GM21447 (cell line): ENCODE measurements at regions not wholly inside any gene's neighbourhood (a gene's known extent, or its start where the extent isn't known, plus 50 kb on each side); places are given as distances from the start of the nearest gene placed in this dataset.

ENCODE experiments used
- ATAC-seq: cut with Tn5 transposase; IDR thresholded peaks from one replicate; pipeline ENCODE4 v1.9.1; 2021; ENCODE audit not compliant: unreplicated experiment

DNA sequence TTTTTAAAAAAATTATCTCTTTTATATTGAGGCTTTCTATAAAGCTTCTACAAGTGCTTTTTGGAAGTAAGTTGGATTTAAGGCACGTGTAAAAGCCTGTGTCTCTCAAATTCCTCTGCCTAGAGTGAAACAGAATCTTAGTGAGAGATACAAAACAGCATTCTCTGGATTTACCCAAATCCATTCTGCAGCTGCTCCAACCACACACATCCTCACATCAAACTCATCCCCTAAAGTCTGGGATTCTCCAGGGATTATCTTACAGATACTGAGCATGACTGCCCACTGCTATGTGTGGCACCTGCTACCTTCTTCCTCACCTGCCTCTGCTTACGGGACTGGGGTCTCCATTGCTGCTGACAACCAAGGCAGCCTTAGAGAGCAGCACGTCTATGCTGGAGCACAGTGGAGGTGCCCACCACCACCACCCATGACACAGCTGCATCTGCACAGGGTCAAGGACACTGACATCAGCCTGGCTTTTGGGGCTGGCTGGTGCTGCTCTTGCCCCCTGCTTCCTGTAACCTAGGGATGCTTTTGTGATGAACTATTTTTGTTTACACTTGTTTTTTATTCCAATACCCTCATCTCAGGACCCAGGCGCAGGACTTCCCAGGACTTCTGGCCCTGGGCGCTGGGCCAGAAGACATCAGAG lies 139.2 kb upstream of the NAMPT start:
- no peak for ATAC-seq

DNA sequence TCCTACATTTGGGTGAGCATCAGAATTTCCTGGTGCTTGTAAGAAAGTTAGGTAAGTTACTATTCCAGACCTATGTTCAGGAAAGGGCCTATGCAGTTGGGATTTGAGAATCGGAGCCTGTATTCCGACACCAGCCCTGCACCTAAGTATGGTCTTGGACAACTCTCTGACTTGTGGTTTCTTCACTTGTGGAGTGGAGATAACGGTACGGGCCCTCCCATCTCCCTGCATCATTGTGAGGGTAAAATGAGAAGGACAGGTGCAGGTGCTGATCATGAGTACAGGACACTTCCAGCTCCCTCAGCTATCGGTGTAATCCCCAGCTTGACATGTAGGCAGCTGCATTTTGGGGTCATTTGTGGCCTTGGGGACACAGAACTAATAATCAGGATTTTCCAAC lies 138.3 kb upstream of the NAMPT start:
- no peak for ATAC-seq

DNA sequence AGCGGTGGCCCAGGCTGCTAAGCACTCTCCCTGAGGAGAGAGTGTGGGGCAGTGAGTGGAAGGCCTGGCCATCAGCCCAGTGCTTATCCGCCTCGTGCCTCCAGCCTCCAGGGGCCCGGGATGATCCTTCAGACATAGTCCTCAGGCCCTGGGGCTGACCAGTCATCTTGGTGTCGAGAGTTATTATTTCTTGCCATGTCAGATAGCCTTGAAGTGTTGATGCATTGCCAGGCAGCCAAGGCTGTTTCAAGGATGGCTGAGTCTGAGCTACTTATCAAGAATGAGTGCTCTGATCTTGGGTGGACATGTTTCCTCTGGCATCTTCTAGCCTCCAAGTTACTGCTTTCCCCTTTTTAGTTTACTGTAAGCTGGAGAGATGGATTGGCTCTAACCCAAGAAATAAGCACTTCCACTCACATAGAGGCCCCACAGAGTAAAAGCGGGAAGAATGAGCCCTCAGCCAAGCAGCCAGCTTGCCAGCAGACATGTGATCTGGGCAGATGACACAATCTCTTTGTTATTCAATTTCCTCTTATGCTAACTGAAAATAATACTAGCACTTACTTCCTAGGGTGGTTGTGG lies 136.5 kb upstream of the NAMPT start:
- no peak for ATAC-seq

DNA sequence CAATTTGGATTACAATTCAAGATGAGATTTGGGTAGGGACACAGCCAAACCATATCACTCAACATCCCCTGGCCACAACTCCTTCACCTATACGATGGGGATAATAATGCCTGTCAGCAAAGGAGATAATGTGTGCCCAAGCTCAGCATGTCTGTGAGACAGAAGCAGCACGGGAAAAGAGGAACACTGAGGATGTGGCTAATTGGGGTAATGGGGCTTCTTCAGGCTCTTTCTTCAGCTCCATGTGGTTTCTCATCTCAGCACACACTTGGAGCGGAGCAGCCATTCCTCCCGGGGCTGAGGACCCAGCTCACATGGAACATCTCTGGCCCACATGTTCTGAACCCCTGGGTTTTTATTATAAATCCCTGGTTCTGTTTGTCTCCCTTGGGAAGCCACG lies 136.0 kb upstream of the NAMPT start:
- ATAC-seq: no peak

GRCh38 chr7:106420210-106420609 lies 135.4 kb upstream of the NAMPT start:
- no peak for ATAC-seq

- no peak for ATAC-seq
Observed at GRCh38 chr7:106419455-106420182, 134.8 kb upstream of the NAMPT start.

GRCh38 chr7:106418526-106418925 lies 133.7 kb upstream of the NAMPT start:
- no peak for ATAC-seq

- ATAC-seq: no peak
Observed at GRCh38 chr7:106418094-106418493, 133.3 kb upstream of the NAMPT start.

DNA sequence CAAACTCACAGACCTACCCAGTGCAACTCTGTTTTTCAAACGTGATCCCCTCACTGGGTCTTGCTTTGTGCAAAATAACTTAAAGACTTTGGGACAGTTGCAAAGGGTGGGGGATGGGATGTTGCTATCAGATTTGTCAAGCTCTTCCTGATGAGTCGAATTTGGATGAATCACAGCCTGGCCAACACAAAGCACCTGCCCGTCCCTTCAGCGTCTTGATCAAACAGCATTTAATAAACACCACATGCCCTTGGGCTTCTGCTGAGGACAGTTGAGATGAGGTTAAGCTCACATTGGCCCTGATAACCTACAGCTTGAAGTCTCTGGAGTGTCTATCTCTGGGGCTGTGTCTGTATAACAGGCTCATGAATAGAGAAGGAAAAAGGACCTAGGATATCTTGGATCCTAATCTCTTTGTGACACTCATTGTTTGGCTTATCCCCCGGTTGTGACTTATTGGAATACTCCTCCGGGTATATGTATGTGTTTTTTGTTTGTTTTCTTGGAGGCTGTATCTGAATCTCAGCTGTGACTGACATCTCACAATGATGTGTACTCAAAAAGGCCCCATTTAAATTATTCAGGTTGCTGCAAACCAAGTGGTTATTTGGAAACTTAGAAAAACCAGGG lies 132.6 kb upstream of the NAMPT start:
- no peak for ATAC-seq

DNA sequence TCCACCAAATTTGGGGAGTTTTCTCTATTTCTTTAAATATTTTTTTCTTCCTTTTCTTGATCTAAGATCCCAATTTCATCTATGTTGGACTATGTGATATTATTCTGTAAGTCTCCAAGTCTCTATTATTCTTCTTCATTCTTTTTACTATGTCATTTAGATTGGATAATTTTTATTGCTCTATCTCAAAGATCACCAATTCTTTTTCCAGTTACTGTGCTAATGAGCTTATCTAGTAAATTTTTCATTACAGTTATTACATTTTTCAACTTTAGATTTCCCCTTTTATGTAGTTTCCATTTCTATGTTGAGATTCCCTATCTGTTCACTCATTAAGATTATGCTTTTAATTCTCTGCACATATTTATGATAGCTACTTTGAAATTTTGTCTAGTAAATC lies 131.6 kb upstream of the NAMPT start:
- ATAC-seq: no peak

GRCh38 chr7:106415433-106415832 lies 130.7 kb upstream of the NAMPT start:
- ATAC-seq: no peak

GRCh38 chr7:106413446-106413845 lies 128.7 kb upstream of the NAMPT start:
- no peak for ATAC-seq

GRCh38 chr7:106405697-106406141 lies 120.9 kb upstream of the NAMPT start:
- no peak for ATAC-seq

DNA sequence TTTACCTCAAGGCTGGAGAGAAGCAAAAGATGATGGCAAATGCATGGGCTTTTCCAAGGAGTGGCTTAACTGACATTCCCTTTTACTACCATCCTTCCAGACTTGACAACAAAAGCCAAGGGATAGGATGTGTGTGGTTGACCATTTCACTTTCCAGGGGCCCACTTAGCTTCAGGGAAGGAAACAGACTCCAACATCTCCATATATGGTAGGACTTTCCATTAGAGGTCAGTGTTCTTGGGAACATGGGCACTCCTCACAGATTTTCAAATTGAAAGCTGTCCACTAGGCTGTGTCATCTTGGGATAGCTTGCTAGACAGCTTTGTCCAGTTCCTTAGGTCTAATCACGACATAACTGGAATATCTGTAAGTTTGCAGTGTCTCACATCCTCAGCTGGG lies 118.1 kb upstream of the NAMPT start:
- no peak for ATAC-seq

- ATAC-seq: no peak
Observed at GRCh38 chr7:106400923-106401322, 116.1 kb upstream of the NAMPT start.

DNA sequence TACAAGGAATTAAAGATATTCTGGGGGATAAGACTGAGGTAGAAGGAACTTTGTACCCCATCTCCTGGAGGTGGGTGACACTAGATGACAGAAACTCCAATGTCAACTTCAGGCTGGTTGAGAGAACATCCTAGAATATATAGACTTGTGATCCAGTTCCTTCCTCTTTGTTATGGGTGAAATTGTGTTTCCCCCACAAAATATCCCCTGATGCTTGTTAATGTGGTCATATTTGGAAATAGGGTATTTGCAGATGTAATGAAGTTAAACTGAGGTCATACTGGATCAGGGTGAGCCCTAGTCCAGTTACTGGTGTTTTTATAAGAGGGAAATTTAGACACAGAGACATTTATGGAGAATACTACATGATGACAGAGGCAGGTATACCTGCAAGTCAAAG lies 114.0 kb upstream of the NAMPT start:
- ATAC-seq: no peak

DNA sequence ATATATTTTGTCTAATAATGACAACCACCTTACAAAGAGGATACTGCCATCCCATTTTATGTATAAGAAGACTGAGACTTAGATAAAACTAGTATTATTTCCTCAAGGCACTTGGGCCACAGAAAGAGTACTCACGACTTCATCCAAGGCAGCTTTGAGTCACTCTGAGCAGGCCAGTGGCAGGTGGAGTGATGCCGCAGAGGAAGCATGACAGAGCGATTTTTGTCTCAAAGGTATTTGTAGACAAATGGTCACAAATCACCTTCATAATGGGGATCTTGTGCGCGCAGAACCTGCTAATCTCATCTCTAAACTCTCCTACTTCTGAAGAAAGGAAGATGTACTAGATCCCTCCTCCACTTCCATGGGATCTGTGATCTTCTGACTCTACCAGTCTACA lies 113.2 kb upstream of the NAMPT start:
- ATAC-seq: no peak

- no peak for ATAC-seq
Observed at GRCh38 chr7:106394526-106394925, 109.7 kb upstream of the NAMPT start.

- ATAC-seq: no peak
Observed at GRCh38 chr7:106393564-106394251, 108.9 kb upstream of the NAMPT start.

DNA sequence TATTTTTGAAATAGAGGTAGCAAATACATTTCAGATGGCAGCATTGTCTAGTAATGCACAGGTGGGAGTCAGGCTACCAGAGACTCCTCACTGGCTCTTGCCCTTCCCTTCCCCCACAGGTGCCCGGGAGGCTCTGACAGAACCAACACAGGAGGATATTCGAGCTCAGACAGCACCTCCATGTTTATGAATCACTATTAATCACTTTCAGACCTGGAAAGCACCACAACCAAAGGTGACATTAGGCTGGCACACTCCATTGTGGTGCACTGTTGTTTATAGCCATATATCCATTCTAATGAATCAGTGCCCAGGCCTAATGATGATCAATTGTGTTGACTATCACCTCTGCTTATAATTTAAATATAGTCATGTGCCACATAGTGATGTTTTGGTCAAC lies 107.8 kb upstream of the NAMPT start:
- ATAC-seq: no peak

- no peak for ATAC-seq
Observed at GRCh38 chr7:106392144-106392543, 107.4 kb upstream of the NAMPT start.
